ENCODE measurements at regions not wholly inside any gene's neighbourhood (a gene's known extent, or its start where the extent isn't known, plus 50 kb on each side); places are given as distances from the start of the nearest gene placed in this dataset.

GRCh38 chr10:128493811-128494210 is 367.6 kb upstream of the MKI67 start:
- DNase-seq (ENCODE audit: low read depth, low spot score) = no peak

DNA sequence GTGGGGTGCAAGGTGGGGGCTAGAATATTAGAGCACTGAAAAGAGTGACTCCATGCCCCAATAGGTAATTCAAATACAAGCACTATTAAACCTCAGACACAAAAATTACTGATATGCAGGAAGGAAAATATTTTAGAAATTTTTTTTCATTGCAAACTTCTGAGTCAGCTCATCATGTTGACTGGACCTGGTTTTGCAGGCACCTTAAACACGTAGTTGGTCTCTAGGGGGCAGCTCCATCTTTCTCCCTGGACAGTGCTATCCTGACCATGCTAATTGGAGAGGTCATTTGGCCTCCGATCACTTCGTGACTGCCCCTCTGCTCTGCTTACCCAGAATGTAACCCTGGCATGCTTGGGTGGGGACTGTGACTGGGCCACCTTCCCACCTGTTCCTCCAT is 368.4 kb upstream of the MKI67 start:
- no peak for DNase-seq (ENCODE audit: low read depth, low spot score)

- DNase-seq (ENCODE audit: low read depth, low spot score) = no peak
Measured at GRCh38 chr10:128497660-128498377, 371.6 kb upstream of the MKI67 start.

GRCh38 chr10:128498378-128498730 is 372.1 kb upstream of the MKI67 start:
- no peak for DNase-seq (ENCODE audit: low read depth, low spot score)

DNA sequence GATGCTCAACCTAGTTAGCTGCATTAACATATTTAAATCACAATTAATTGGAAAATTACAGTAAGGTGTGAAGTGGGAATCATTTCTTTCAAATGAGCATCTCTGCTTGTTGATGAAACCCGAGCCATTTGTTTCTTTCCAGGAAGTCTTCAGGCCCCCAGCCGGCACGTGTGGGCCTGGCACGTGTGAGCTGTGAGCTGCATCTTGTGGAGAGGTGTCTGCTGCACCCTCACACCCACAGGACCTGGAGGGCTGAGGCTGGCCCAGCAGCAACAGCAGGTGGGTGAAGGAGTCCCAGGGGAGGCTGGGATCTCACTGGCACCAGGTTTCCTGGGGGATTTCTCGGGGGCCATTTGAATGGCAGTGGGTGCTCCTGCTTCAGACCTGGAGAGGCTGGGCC is 372.5 kb upstream of the MKI67 start:
- no peak for DNase-seq (ENCODE audit: low read depth, low spot score)

- no peak for DNase-seq (ENCODE audit: low read depth, low spot score)
Measured at GRCh38 chr10:128499486-128499885, 373.3 kb upstream of the MKI67 start.

GRCh38 chr10:128499956-128500355 is 373.7 kb upstream of the MKI67 start:
- DNase-seq (ENCODE audit: low read depth, low spot score) = no peak

DNA sequence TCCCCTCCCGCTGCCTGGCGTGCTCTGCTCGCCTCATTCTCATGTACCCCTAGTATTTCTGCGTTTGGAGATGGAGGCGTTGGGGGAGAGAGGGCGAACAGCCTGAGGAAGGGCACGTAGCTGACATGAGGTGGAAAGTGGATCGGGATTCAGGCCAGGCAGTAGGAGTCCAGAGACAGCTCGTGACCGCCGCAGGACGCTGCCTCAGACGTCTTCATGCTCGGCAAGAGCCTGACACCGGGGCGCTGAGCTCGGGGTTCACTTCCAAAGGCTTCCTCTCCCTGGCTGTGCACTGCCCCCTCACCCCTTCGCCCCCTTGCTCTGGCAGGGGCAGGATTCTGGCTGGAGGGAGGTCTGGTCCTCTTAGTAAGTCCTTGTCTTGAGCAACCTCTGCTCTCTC is 374.4 kb upstream of the MKI67 start:
- DNase-seq (ENCODE audit: low read depth, low spot score) = no peak

GRCh38 chr10:128505346-128505745 is 379.1 kb upstream of the MKI67 start:
- DNase-seq (ENCODE audit: low read depth, low spot score) = no peak

DNA sequence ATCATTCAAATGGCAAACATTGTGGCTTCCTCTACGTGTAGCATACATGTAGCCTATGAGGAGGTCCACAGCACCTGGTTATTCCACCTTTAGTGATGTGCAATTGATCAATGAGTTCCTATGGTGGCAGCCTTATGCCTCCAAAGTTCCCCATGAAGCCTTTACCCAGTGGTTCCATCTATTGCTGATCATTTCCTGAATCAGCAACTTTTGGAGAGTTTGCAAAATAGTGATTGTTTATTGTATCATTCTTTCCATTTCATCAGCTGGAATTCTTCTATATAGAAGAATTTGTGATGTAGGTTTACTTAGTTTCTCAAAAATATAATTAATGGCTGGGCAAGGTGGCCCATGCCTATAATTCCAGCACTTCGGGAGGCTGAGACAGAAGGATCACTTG is 380.2 kb upstream of the MKI67 start:
- DNase-seq (ENCODE audit: low read depth, low spot score) = no peak

GRCh38 chr10:128507066-128507465 is 380.8 kb upstream of the MKI67 start:
- DNase-seq (ENCODE audit: low read depth, low spot score) = no peak

- no peak for DNase-seq (ENCODE audit: low read depth, low spot score)
Measured at GRCh38 chr10:128511284-128511683, 385.1 kb upstream of the MKI67 start.

GRCh38 chr10:128512767-128513166 is 386.5 kb upstream of the MKI67 start:
- DNase-seq (ENCODE audit: low read depth, low spot score) = no peak

- no peak for DNase-seq (ENCODE audit: low read depth, low spot score)
Measured at GRCh38 chr10:128514536-128514935, 388.3 kb upstream of the MKI67 start.

- DNase-seq (ENCODE audit: low read depth, low spot score) = no peak
Measured at GRCh38 chr10:128516180-128516579, 390.0 kb upstream of the MKI67 start.

GRCh38 chr10:128517167-128517566 is 390.9 kb upstream of the MKI67 start:
- no peak for DNase-seq (ENCODE audit: low read depth, low spot score)

GRCh38 chr10:128518000-128518399 is 391.8 kb upstream of the MKI67 start:
- no peak for DNase-seq (ENCODE audit: low read depth, low spot score)

DNA sequence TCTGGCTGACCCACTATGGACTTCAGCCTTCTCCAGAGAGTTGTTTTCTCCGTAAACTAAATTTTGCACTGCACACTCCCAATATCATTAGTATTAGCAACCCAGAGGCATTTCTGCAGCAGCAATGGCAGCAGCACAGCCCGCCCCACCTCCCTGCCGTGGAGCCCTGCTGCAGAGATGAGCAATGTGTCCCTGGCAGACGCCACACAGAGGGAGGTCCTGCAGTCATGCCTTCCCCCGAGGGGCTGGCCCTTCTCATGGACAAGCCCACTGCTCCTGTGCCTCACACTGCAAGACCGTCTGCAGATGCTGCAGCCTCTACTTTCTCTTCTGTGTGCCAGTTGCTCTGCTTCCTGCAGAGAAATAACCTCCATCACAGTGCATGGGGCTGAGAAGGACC is 393.4 kb upstream of the MKI67 start:
- no peak for DNase-seq (ENCODE audit: low read depth, low spot score)

- DNase-seq (ENCODE audit: low read depth, low spot score) = no peak
Measured at GRCh38 chr10:128520211-128520815, 394.1 kb upstream of the MKI67 start.

DNA sequence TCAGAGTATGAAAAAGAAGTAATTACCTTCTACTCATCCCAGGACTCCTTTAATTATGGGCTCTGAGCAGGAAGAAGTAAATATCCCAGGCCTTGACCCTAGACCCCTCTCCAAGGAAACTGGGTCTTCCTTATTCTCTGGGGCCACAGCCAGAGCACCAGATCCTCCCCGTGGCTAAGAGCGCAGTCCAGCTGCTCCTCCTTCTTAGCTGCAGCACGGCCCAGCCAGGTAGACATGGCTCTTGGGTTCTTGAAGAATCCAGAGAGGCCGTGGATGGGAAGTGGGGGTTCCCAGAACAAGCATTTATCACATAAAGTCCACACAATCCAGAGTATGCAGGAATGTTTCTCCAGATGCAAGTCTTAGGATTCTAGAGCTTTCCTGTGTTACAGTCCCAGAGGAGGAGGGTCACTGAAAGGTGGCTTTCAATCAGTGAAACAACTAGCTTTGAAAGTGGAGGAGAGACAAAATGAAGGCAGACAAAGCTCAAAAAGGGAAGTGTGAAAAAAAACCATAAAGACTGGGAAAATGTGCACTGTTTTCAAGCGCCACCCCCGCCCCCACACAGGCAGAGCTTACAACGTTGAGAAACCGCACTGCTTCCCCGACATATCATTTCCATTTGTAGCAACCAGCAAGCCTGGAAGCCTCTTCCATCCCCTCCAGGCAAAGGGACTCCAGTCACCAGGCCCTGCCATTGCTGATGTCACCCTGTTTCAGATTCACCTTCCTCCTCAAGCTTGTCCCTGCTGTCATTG is 396.5 kb upstream of the MKI67 start:
- no peak for DNase-seq (ENCODE audit: low read depth, low spot score)

DNA sequence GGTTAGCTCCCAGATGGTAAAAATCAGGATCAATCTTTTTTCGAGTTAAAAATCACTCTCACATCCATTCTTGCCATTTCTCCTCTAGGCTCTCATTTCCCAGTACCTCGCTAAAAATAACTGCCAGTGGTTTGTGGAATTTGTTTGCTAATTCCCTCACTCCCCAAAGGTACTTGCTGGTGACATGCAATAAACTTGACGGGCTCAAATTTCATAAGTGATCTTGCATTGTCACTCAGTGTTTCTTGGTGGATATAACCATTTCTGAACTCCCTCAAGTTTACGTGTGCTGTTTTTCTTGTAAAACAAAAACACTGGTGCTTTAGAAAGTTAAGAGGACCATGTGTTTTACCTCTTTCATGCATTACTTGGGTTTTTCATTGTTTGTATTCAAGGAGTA is 399.2 kb upstream of the MKI67 start:
- DNase-seq (ENCODE audit: low read depth, low spot score) = no peak

- DNase-seq (ENCODE audit: low read depth, low spot score) = no peak
Measured at GRCh38 chr10:128525936-128526335, 399.7 kb upstream of the MKI67 start.

GRCh38 chr10:128526791-128527375 is 400.7 kb upstream of the MKI67 start:
- DNase-seq (ENCODE audit: low read depth, low spot score) = peak; percentile 53
